ENCODE measurements at regions not wholly inside any gene's neighbourhood (a gene's known extent, or its start where the extent isn't known, plus 50 kb on each side); places are given as distances from the start of the nearest gene placed in this dataset.

- H3K4me2 ChIP-seq (ENCODE audit: insufficient read depth, low read length), result no peak overlapping the region
- ChIA-PET CTCF (no interaction called here), POLR2A (no interaction called here)
- H3K27ac ChIP-seq (ENCODE audit: insufficient read depth, low read depth, low read length), result no peak overlapping the region
- no peaks in the 10 kb centered on the region for H3K79me2 ChIP-seq (ENCODE audit: control insufficient read depth, insufficient read depth, low read length)
- no peaks in the 10 kb centered on the region for H4K20me1 ChIP-seq (replicated peaks; ENCODE audit: control insufficient read depth, extremely low read depth, insufficient read depth, low read length)
- BruUV-seq (replicated peaks), result no TSS peak
- intact Hi-C loops (cut with micrococcal nuclease), result no loop called here
- H2AFZ ChIP-seq (ENCODE audit: low read depth, low read length), result no peak overlapping the region
- H3K4me1 ChIP-seq (ENCODE audit: control insufficient read depth, extremely low read depth, insufficient read depth, low read length), result no peaks in the 10 kb centered on the region
- FAIRE-seq (no peak), DNase-seq (ENCODE audit: low read depth, low spot score) (no peak)
- no peak for TF ChIP-seq MAX (IDR thresholded peaks at IDR 0.05; ENCODE audit: insufficient read depth, insufficient read length)
- TF ChIP-seq JUN (IDR thresholded peaks at IDR 0.05; ENCODE audit: borderline replicate concordance, insufficient read depth, insufficient read length, low read depth), result no peak
- no peak for TF ChIP-seq POLR2A (IDR thresholded peaks at IDR 0.05; ENCODE audit: low read depth, low read length)
- TF ChIP-seq CTCF (IDR thresholded peaks at IDR 0.05; ENCODE audit: extremely low read depth in 1 of 2, insufficient read depth in 1 of 2, low read depth in 1 of 2, low read length in 2 of 2), result no peak
- no peak for TF ChIP-seq MYC (IDR thresholded peaks at IDR 0.05; ENCODE audit: low read depth, low read length)
- no peak for TF ChIP-seq POLR2AphosphoS5 (IDR thresholded peaks at IDR 0.05; ENCODE audit: insufficient read depth, low read depth, low read length)
- TF ChIP-seq FOS (IDR thresholded peaks at IDR 0.05; ENCODE audit: borderline replicate concordance, insufficient read depth, low read length), result no peak
- TF ChIP-seq GATA2 (IDR thresholded peaks at IDR 0.05; ENCODE audit: insufficient read depth, insufficient read length, low read depth, low read length), result no peak
- no peak for TF ChIP-seq EZH2 (IDR thresholded peaks at IDR 0.05; ENCODE audit: borderline replicate concordance, low read depth, low read length, severe bottlenecking)
- H3K36me3 ChIP-seq (ENCODE audit: control insufficient read depth in 2 of 2, extremely low read depth in 1 of 2, insufficient read depth in 2 of 2, low read length in 2 of 2), result no peaks in the 10 kb centered on the region
- H3K27me3 ChIP-seq (ENCODE audit: control insufficient read depth in 2 of 2, insufficient read depth in 2 of 2, low read length in 2 of 2), result no peaks in the 10 kb centered on the region
- no peak overlapping the region for H3K9ac ChIP-seq (replicated peaks; ENCODE audit: extremely low read depth, insufficient read depth, low read length)
- H3K9me1 ChIP-seq (replicated peaks; ENCODE audit: control insufficient read depth, extremely low read depth, insufficient read depth, low read length), result no peaks in the 10 kb centered on the region
- H3K9me3 ChIP-seq (replicated peaks; ENCODE audit: control insufficient read depth, insufficient read depth, low read length), result peaks cover 5% of the 10 kb centered on the region
- dilution Hi-C loops (cut with MboI; ENCODE audit: extremely low pct_ligation_motif_present, low sequenced_read_pairs), result no loop called here
- H3K4me3 ChIP-seq (replicated peaks in 1 of 3; ENCODE audit: insufficient read depth in 1 of 3, low read depth in 1 of 3, low read length in 3 of 3), result no peak overlapping the region
Measured at GRCh38 chr13:22041741-22042140, 370.9 kb downstream of the FGF9 start.

Data from endothelial cell of umbilical vein (primary cell).